ENCODE measurements at regions not wholly inside any gene's neighbourhood (a gene's known extent, or its start where the extent isn't known, plus 50 kb on each side); places are given as distances from the start of the nearest gene placed in this dataset.

DNA sequence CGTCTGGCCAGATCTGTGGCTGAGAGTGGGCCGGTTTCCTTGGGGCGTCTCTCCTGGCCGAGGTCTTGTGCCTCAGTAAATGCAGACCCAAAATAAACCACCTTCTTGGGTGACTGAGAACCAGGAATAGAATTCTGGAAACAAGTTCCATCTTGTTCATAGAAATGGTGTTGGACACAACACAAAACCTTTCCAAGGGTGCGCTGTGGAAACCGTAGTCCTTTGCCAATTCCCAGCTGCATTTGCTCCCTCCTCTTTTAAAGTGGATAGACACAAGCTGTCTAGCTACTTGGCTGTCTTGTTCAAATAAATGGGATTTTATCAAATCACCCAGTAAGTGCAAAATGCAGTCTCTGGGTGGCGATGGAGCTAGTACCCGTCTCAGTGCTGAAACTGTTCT is 300.2 kb downstream of the SHANK2 start:
- Histone ChIP-seq H3K79me2 (ENCODE audit: control insufficient read depth, insufficient read depth, low read length) (no peaks in the 10 kb centered on the region), H2AFZ (ENCODE audit: low read depth, low read length) (no peak overlapping the region), H3K9ac (ENCODE audit: insufficient read depth in 1 of 2, low read depth in 2 of 2, low read length in 2 of 2) (no peak overlapping the region), H3K4me1 (replicated peaks in 1 of 2; ENCODE audit: control insufficient read depth in 2 of 2, insufficient read depth in 2 of 2, low read length in 2 of 2) (0 out of 5 replicates have a peak, but pooled peaks cover 0 to 3% of the 10 kb centered on the region in 2 experiments), H3K27me3 (ENCODE audit: control insufficient read depth in 2 of 2, insufficient read depth in 2 of 2, low read length in 2 of 2) (peaks cover 0 to 8% of the 10 kb centered on the region in 2 experiments; a peak in 1 of 5 replicates), H3K27ac (ENCODE audit: extremely low read depth, low read depth, low read length) (no peak overlapping the region), H3K9me1 (ENCODE audit: control insufficient read depth, insufficient read depth, low read length) (no peaks in the 10 kb centered on the region), H3K4me2 (ENCODE audit: insufficient read depth, low read length) (no peak overlapping the region), H4K20me1 (replicated peaks; ENCODE audit: control insufficient read depth, insufficient read depth, low read length) (no peaks in the 10 kb centered on the region), H3K36me3 (ENCODE audit: control insufficient read depth, insufficient read depth, low read length) (no peaks in the 10 kb centered on the region), H3K9me3 (replicated peaks; ENCODE audit: control insufficient read depth, insufficient read depth, low read depth, low read length) (no peaks in the 10 kb centered on the region), H3K4me3 (no peak overlapping the region)
- CTCF ChIA-PET (ENCODE audit: low intra/inter-chr PET ratio) = no interaction called here
- POLR2A ChIA-PET = no interaction called here
- FAIRE-seq (no peak), ATAC-seq (no peak), DNase-seq (ENCODE audit: extremely low read depth in 1 of 4, low spot score in 3 of 4) (no peak)
- BruUV-seq (replicated peaks) = no TSS peak
- intact Hi-C loops (cut with micrococcal nuclease) (no loop called here), in situ Hi-C loops (cut with MboI) (no loop called here)
- 2% methylated on average over 8 of the region's 8 CpGs for WGBS (ENCODE audit: insufficient coverage, low coverage, missing lambda C conversion rate)
- TF ChIP-seq MTA2 (IDR thresholded peaks at IDR 0.05; ENCODE audit: low read depth) = no peak
- no peak for TF ChIP-seq RBM17 (IDR thresholded peaks at IDR 0.05; ENCODE audit: borderline replicate concordance, low read depth, low read length)
- no peak for TF ChIP-seq ARHGAP35 (IDR thresholded peaks at IDR 0.05; ENCODE audit: partially characterized antibody)
- TF ChIP-seq ASH1L (IDR thresholded peaks at IDR 0.05; ENCODE audit: borderline replicate concordance, low read depth, partially characterized antibody) = no peak
- TF ChIP-seq HOXB6 (CRISPR knock-in tag; IDR thresholded peaks at IDR 0.05; ENCODE audit: borderline replicate concordance) = no peak
- TF ChIP-seq POLR2H (tag; IDR thresholded peaks at IDR 0.05; ENCODE audit: low read depth) = no peak
- no peak for TF ChIP-seq ZNF780A (CRISPR knock-in tag; IDR thresholded peaks at IDR 0.05)
- TF ChIP-seq PREB (CRISPR knock-in tag; IDR thresholded peaks at IDR 0.05) = no peak
- TF ChIP-seq NCOR1 (IDR thresholded peaks at IDR 0.05) = no peak
- TF ChIP-seq ZNF518B (CRISPR knock-in tag; IDR thresholded peaks at IDR 0.05) = no peak
- no peak for TF ChIP-seq ZC3H11A (IDR thresholded peaks at IDR 0.05; ENCODE audit: low read depth, low read length)
- no peak for TF ChIP-seq WHSC1 (IDR thresholded peaks at IDR 0.05; ENCODE audit: low read length)
- TF ChIP-seq FOXP1 (CRISPR knock-in tag; IDR thresholded peaks at IDR 0.05) = no peak
- TF ChIP-seq ZNF174 (CRISPR knock-in tag; IDR thresholded peaks at IDR 0.05) = no peak

Measured in K562 (cell line).